Caco-2 (cell line): ENCODE measurements at regions not wholly inside any gene's neighbourhood (a gene's known extent, or its start where the extent isn't known, plus 50 kb on each side); places are given as distances from the start of the nearest gene placed in this dataset.

Source experiments
- BruUV-seq: library from RNA; stranded (reverse); fragments of 400-500 nt; replicated peaks from 2 replicates; lab custom pipeline; 2021; lab: Mats Ljungman, UMichigan
- CTCF ChIA-PET: fragments of 300-600 bp; sonication (Branson Sonifier 250); formaldehyde crosslinking; loops from one replicate; lab custom pipeline; 2022; ENCODE audit warnings: antibody characterized with exemption; lab: Charles Lee
- POLR2A ChIA-PET: fragments of 300-600 bp; sonication (Branson Sonifier 250); formaldehyde crosslinking; loops from one replicate; lab custom pipeline; 2022; ENCODE audit warnings: antibody characterized with exemption; lab: Charles Lee
- DNase-seq, 2 experiments: peaks; one replicate each; pipeline versions ENCODE4 v3.0.0 to v3.0.0-alpha.2; 2020 to 2022
- H3K27me3 ChIP-seq: replicated peaks from 2 replicates; pipeline ENCODE4 v1.6.0; 2011; ENCODE audit warnings: low read length; ENCODE audit not compliant: control insufficient read depth, insufficient read depth
- H3K36me3 ChIP-seq: 2 replicates; pipeline ENCODE4 v1.5.1; 2011; ENCODE audit warnings: low read length; ENCODE audit not compliant: control insufficient read depth, insufficient read depth
- H3K4me1 ChIP-seq: fragments of 250-450 bp; sonication (Bioruptor Pico); 2 replicates; pipeline ENCODE4 v1.5.1; 2020; ENCODE audit warnings: mild to moderate bottlenecking
- H3K4me3 ChIP-seq: 2 replicates; pipeline ENCODE4 v1.5.1; 2011; ENCODE audit warnings: low read depth, mild to moderate bottlenecking, control low read depth, low read length
- H3K9me3 ChIP-seq: fragments of 250-450 bp; sonication (Bioruptor Pico); 2 replicates; pipeline ENCODE4 v1.5.1; 2020; ENCODE audit warnings: mild to moderate bottlenecking, moderate library complexity
- H3K27ac Mint-ChIP-seq: one replicate; pipeline ENCODE4 v1.8.0; 2022; ENCODE audit warnings: mixed read lengths; ENCODE audit not compliant: unreplicated experiment
- H3K27me3 Mint-ChIP-seq: one replicate; pipeline ENCODE4 v1.8.0; 2022; ENCODE audit warnings: mixed read lengths; ENCODE audit not compliant: insufficient read depth, unreplicated experiment
- H3K36me3 Mint-ChIP-seq: one replicate; pipeline ENCODE4 v1.8.0; 2022; ENCODE audit warnings: mild to moderate bottlenecking, mixed read lengths; ENCODE audit not compliant: insufficient read depth, unreplicated experiment
- H3K4me1 Mint-ChIP-seq: one replicate; pipeline ENCODE4 v1.8.0; 2022; ENCODE audit warnings: low read depth, mixed read lengths; ENCODE audit not compliant: unreplicated experiment
- H3K4me3 Mint-ChIP-seq: one replicate; pipeline ENCODE4 v1.8.0; 2022; ENCODE audit warnings: mild to moderate bottlenecking, moderate library complexity, mixed read lengths; ENCODE audit not compliant: unreplicated experiment
- H3K9me3 Mint-ChIP-seq: one replicate; pipeline ENCODE4 v1.8.0; 2022; ENCODE audit warnings: mixed read lengths; ENCODE audit not compliant: unreplicated experiment
- intact Hi-C: fragments of 100-400 bp; cut with micrococcal nuclease; formaldehyde crosslinking; loops from one replicate; pipeline ENCODE4 v1.10.0; 2022; ENCODE audit not compliant: unreplicated experiment
- TF ChIP-seq, protein P1 (sequence below), 2 experiments: fragments of 200-600 bp in 1 of 2; IDR thresholded peaks; 1 replicate in 1 of 2; 2 replicates in 1 of 2; pipeline versions ENCODE4 v1.5.1 to v1.8.0; 2011 to 2022; ENCODE audit warnings: antibody characterized with exemption in 1 of 2, control low read depth in 1 of 2, inconsistent platforms in 1 of 2, low read depth in 1 of 2, low read length in 1 of 2, mild to moderate bottlenecking in 1 of 2, moderate library complexity in 1 of 2; ENCODE audit not compliant: insufficient read depth in 1 of 2, severe bottlenecking in 1 of 2, unreplicated experiment in 1 of 2

GRCh38 chr20:50298554-50299324 lies 108.1 kb downstream of the CEBPB start:
- no TSS peak for BruUV-seq
- CTCF ChIA-PET, result interaction anchor here (1.3 kb wide), 1 partner anchor 165 kb away, joined by 3 read pairs; no protein-coding TSS in a partner anchor
- H3K4me3 ChIP-seq, result no peak overlapping the region
- peaks cover 5% of the 10 kb centered on the region; the same call in 1 of the 2 replicates for H3K4me1 ChIP-seq
- H3K4me3 Mint-ChIP-seq, result no peak overlapping the region
- peaks cover 3% of the 10 kb centered on the region for H3K27me3 Mint-ChIP-seq
- H3K9me3 Mint-ChIP-seq, result peaks cover 10% of the 10 kb centered on the region
- no peaks in the 10 kb centered on the region for H3K36me3 Mint-ChIP-seq
- no peaks in the 10 kb centered on the region for H3K4me1 Mint-ChIP-seq
- no peaks in the 10 kb centered on the region for H3K36me3 ChIP-seq
- no peaks in the 10 kb centered on the region for H3K9me3 ChIP-seq
- H3K27ac Mint-ChIP-seq, result no peak overlapping the region
- DNase-seq, result no peak
- TF ChIP-seq, protein P1, sequence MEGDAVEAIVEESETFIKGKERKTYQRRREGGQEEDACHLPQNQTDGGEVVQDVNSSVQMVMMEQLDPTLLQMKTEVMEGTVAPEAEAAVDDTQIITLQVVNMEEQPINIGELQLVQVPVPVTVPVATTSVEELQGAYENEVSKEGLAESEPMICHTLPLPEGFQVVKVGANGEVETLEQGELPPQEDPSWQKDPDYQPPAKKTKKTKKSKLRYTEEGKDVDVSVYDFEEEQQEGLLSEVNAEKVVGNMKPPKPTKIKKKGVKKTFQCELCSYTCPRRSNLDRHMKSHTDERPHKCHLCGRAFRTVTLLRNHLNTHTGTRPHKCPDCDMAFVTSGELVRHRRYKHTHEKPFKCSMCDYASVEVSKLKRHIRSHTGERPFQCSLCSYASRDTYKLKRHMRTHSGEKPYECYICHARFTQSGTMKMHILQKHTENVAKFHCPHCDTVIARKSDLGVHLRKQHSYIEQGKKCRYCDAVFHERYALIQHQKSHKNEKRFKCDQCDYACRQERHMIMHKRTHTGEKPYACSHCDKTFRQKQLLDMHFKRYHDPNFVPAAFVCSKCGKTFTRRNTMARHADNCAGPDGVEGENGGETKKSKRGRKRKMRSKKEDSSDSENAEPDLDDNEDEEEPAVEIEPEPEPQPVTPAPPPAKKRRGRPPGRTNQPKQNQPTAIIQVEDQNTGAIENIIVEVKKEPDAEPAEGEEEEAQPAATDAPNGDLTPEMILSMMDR (IDR thresholded peaks at IDR 0.05; ENCODE audit: insufficient read depth in 1 of 2, low read depth in 1 of 2, low read length in 1 of 2, severe bottlenecking in 1 of 2, unreplicated experiment in 1 of 2), result no peak
- H3K27me3 ChIP-seq, result no peaks in the 10 kb centered on the region
- intact Hi-C loops, result no loop called here
- POLR2A ChIA-PET, result no interaction called here

GRCh38 chr20:50299325-50299629 lies 108.6 kb downstream of the CEBPB start:
- POLR2A ChIA-PET, result no interaction called here
- H3K4me3 ChIP-seq, result no peak overlapping the region
- intact Hi-C loops, result no loop called here
- peaks cover 10% of the 10 kb centered on the region for H3K9me3 Mint-ChIP-seq
- DNase-seq, result no peak
- TF ChIP-seq, protein P1 (IDR thresholded peaks at IDR 0.05; ENCODE audit: insufficient read depth in 1 of 2, low read depth in 1 of 2, low read length in 1 of 2, severe bottlenecking in 1 of 2, unreplicated experiment in 1 of 2), result no peak
- H3K36me3 Mint-ChIP-seq, result no peaks in the 10 kb centered on the region
- peaks cover 3% of the 10 kb centered on the region for H3K27me3 Mint-ChIP-seq
- H3K27ac Mint-ChIP-seq, result no peak overlapping the region
- CTCF ChIA-PET, result interaction anchor here (1.3 kb wide), 1 partner anchor 165 kb away, joined by 3 read pairs; no protein-coding TSS in a partner anchor
- H3K27me3 ChIP-seq, result no peaks in the 10 kb centered on the region
- H3K4me1 Mint-ChIP-seq, result no peaks in the 10 kb centered on the region
- no peaks in the 10 kb centered on the region for H3K9me3 ChIP-seq
- BruUV-seq, result no TSS peak
- H3K36me3 ChIP-seq, result no peaks in the 10 kb centered on the region
- H3K4me3 Mint-ChIP-seq, result no peak overlapping the region
- H3K4me1 ChIP-seq, result peaks cover 5% of the 10 kb centered on the region; the same call in 1 of the 2 replicates

DNA sequence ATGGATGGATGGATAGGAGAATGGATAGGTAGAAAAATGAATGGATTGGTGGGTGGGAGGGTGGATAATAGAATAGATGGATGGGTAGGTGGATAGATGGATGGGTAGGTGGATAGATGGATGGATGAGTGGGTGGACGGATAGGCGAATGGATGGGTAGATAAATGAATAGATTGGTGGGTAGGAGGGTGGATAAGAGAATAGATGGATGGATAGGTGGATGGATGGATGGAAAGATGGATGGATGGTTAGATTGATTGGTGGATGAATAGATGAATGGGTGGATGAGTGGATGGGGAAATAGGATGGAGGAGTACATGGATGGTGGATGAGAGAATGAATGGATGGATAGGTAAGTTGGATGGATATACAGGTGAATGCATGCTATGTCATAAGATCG lies 110.5 kb downstream of the CEBPB start:
- H3K9me3 Mint-ChIP-seq, result peaks cover 10% of the 10 kb centered on the region
- H3K27me3 ChIP-seq, result no peaks in the 10 kb centered on the region
- no peaks in the 10 kb centered on the region for H3K36me3 ChIP-seq
- H3K9me3 ChIP-seq, result no peaks in the 10 kb centered on the region
- no peak overlapping the region for H3K4me3 Mint-ChIP-seq
- DNase-seq, result no peak
- H3K27me3 Mint-ChIP-seq, result peaks cover 3% of the 10 kb centered on the region
- TF ChIP-seq, protein P1 (IDR thresholded peaks at IDR 0.05; ENCODE audit: insufficient read depth in 1 of 2, low read depth in 1 of 2, low read length in 1 of 2, severe bottlenecking in 1 of 2, unreplicated experiment in 1 of 2), result no peak
- ChIA-PET POLR2A (no interaction called here), CTCF (no interaction called here)
- H3K4me3 ChIP-seq, result no peak overlapping the region
- peaks cover 15% of the 10 kb centered on the region for H3K4me1 ChIP-seq
- no peaks in the 10 kb centered on the region for H3K36me3 Mint-ChIP-seq
- no peak overlapping the region for H3K27ac Mint-ChIP-seq
- no TSS peak for BruUV-seq
- intact Hi-C loops, result no loop called here
- H3K4me1 Mint-ChIP-seq, result peaks cover 6% of the 10 kb centered on the region
